GM12892 (cell line): ENCODE measurements at regions not wholly inside any gene's neighbourhood (a gene's known extent, or its start where the extent isn't known, plus 50 kb on each side); places are given as distances from the start of the nearest gene placed in this dataset.

ENCODE experiments used
- POLR2A ChIP-seq: IDR thresholded peaks from 2 replicates; pipeline ENCODE4 v1.6.1; 2011; ENCODE audit warnings: low read depth, low read length, control low read depth
- POLR2AphosphoS5 ChIP-seq: IDR thresholded peaks from 2 replicates; pipeline ENCODE4 v1.6.1; 2011; ENCODE audit warnings: low read depth, low read length, control low read depth
- TAF1 ChIP-seq: IDR thresholded peaks from 2 replicates; pipeline ENCODE4 v1.6.1; 2011; ENCODE audit warnings: low read depth, mild to moderate bottlenecking, control low read depth, low read length, borderline replicate concordance

GRCh38 chr15:38878026-38878425 is 313.4 kb upstream of the RASGRP1 start:
- TF ChIP-seq POLR2AphosphoS5 (no peak), TAF1 (no peak), POLR2A (no peak)
